C4-2B (cell line): ENCODE measurements at regions not wholly inside any gene's neighbourhood (a gene's known extent, or its start where the extent isn't known, plus 50 kb on each side); places are given as distances from the start of the nearest gene placed in this dataset.

ENCODE experiments used
- H3K27ac ChIP-seq: fragments of 450-650 bp; 2 replicates; pipeline ENCODE4 v1.5.1; 2017
- ZFX ChIP-seq: fragments of 450-650 bp; IDR thresholded peaks from 2 replicates; pipeline ENCODE4 v1.6.1; 2017
- TF ChIP-seq, protein P1 (sequence below): fragments of 450-650 bp; conservative IDR thresholded peaks from 2 replicates; pipeline ENCODE4 v1.5.1; 2017; ENCODE audit warnings: mild to moderate bottlenecking

DNA sequence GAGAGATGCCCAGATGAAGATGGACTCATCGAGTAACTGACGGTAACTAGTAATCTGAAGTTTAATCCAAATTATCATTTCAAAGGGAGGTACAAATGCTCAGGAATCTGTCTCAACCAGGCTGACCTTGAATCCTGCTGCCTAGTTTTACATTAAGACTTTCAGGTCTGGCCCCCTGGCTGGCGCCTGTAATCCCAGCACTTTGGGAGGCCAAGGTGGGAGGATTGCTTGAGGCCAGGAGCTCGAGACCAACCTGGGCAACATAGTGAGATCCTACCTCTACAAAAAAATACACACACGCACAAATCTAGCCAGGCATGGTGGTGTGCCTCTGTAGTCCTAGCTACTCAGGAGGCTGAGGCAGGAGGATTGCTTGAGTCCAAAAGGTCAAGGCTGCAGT, 95.7 kb upstream of the AKT3 start:
- TF ChIP-seq, protein P1, sequence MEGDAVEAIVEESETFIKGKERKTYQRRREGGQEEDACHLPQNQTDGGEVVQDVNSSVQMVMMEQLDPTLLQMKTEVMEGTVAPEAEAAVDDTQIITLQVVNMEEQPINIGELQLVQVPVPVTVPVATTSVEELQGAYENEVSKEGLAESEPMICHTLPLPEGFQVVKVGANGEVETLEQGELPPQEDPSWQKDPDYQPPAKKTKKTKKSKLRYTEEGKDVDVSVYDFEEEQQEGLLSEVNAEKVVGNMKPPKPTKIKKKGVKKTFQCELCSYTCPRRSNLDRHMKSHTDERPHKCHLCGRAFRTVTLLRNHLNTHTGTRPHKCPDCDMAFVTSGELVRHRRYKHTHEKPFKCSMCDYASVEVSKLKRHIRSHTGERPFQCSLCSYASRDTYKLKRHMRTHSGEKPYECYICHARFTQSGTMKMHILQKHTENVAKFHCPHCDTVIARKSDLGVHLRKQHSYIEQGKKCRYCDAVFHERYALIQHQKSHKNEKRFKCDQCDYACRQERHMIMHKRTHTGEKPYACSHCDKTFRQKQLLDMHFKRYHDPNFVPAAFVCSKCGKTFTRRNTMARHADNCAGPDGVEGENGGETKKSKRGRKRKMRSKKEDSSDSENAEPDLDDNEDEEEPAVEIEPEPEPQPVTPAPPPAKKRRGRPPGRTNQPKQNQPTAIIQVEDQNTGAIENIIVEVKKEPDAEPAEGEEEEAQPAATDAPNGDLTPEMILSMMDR, result no peak
- no peak for TF ChIP-seq ZFX
- H3K27ac ChIP-seq, result no peak overlapping the region

DNA sequence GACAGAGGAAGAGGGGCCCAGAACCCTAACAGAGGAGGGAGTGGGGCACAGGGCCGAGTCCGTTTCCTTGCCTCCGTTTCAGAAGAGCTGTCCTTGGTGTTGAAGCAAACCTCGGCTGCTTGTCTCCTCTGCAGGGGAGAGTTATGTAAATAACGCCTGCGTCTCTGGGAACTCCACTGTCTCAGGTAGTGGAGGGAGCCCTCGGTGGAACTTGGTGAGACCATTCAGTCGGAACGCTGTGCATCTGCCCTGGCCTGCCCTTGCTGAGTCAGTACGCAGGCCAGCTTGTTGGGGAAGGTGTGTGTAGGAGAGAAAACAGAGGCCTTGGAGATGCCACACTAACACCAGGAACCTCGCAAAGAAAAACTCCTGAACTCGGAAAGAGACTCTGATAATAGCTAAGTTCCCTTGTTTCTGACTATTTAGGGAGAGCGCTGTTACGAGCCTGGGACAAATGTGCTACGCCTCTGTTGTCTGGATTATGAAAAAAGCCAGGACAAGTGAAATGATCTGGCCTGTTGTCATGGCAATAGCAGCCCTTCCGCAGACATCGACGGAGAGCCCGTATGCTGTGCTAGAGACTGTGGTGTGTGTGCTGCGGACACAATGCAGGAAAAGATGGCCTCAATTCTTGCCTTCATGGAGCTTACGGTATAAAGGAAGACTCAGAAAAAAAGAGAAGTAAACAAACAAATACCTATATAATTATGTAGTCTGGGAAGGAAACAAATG, 94.6 kb upstream of the AKT3 start:
- no peak overlapping the region for H3K27ac ChIP-seq
- no peak for TF ChIP-seq ZFX
- TF ChIP-seq, protein P1, result no peak

DNA sequence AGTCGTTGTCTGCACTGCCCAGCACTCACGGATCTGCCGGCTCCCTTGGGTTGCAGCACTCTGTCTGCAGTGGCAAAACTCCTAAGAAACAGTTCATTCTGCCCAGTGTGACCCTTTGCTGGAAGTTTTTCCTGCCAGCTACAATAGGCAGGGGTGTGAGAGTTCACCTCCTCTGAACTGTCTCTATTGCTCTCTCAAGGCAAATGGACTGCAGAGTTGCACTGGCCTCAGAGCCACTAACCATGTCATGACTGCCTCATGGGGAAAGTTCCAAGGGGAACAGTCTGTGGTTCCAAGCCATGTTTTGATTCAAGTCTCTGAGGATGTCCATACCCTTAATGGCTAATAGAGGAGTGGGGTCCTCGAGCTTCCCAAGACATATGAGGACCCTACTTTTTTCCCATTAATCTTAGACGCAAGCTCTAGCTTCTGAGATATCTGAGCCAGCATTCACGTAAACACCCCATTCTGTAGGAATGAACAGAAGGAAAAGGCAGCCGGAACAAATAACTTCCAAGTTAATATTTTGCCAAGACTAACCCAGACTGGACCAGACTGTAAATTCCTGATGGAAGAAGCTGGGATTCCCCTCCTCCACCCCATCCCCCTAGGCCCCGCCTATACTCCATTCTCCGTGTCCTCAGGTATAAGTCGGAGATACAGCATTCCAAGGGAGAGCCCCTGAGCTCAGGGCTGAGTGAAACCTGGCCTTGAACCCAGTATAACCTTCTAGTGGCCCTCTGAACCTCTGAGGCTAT, 93.8 kb upstream of the AKT3 start:
- no peak overlapping the region for H3K27ac ChIP-seq
- TF ChIP-seq, protein P1, result no peak
- TF ChIP-seq ZFX, result no peak

DNA sequence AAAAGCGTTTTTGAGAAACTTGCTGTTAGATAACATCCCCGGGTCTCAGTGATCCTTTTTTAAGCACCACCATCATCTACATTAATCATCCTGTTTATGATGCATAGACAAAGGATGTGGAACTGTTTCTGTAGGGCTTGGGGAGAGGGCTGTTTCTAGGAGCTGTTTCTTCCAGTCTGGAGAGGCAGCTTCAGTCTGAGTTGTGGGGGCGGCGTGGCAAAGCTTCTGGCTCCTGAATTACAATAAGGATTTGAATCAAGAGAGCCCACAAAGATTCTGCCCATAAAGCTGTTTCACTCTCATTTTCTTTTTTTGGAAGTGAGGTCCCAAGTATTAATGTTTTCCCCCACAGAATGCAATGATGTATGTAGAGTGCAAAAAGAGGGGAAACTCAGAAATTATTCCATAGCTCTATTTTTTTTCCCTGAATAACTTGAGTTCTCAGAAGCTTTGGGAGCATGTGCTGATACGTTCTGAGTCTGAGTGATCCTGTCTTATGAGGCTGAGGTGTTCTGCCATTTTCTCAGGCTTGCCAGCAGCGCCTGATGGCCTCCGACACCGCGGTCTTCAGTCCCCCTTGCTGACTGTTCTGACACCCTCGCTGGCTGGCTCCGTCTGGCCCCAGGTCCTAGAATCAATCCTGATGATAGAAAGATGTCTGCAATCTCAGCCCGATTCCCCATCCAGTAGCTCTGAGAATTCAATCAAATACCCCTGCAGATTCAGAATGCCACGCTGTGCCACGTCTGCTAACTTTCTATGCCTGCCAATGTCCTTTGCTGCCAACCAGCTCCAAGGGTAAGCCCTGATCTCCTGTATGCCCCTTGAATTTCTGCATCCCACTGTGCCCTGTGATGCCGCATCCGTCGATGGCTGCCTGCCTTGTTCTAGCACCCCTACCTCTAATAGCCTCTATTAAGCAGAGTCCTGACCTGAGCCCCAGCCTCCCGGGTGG, 92.4 kb upstream of the AKT3 start:
- TF ChIP-seq ZFX, result no peak
- TF ChIP-seq, protein P1, result no peak
- no peak overlapping the region for H3K27ac ChIP-seq

DNA sequence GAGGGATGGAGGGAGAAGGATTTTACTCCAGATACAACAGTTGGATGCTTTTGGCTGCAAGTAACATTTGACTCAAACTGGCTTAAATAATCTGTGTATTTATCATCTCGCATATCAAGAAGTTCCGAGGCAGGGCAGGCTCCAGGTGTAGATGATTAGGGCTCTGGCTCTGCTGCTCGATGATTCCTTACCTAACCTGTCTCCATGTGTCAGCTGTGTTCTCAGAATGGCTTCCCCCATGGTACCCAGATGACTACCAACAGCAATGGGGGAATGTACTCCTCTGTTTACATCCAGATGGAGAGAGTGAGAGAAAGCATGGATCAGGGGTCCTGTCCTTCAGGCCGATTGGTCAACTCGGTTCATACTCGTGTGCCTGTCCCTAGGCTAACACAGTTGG, 90.4 kb upstream of the AKT3 start:
- H3K27ac ChIP-seq, result no peak overlapping the region
- no peak for TF ChIP-seq ZFX
- TF ChIP-seq, protein P1, result no peak

DNA sequence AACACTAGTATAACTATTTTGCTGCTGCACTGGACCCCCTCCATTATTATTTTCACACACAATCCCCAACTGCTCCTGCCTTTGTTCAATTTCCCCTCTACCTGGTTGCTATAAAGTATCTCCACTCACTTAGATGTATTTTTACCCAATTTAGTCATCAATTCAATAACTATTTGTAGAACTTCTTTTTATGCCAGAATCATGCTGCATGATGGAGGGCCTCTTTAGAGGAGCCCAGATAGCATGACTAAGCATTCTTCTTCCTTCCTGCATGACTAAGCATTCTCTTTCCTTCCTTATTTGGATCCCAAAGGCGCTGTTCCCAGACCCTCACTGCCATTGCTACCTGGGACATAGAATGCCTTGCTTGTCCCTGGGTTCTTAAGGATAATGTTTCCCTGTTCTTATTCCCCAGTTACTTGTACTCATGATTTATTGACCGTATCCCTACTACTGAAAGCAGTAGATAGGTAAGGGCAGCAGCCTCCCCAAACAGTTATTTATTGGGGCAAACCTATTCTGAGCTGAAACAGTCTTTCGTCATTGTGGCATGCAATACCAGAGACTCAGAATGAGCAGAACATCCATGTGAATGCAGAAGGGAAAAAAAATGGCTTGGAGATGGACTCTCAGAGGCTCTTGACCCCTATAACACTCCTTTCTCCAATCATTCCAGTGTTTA, 89.3 kb upstream of the AKT3 start:
- TF ChIP-seq, protein P1, result no peak
- TF ChIP-seq ZFX, result no peak
- no peak overlapping the region for H3K27ac ChIP-seq
